ENCODE measurements at regions not wholly inside any gene's neighbourhood (a gene's known extent, or its start where the extent isn't known, plus 50 kb on each side); places are given as distances from the start of the nearest gene placed in this dataset.

GRCh38 chr3:144923046-144923775 is 951.6 kb downstream of the DIPK2A start:
- TF ChIP-seq POLR2A (IDR thresholded peaks at IDR 0.05) (no peak), CTCF (IDR thresholded peaks at IDR 0.05) (no peak)
- H3K4me3 ChIP-seq (ENCODE audit: low read depth, poor library complexity, severe bottlenecking), result no peak overlapping the region
- WGBS, 2 donors, result 9 to 22% methylated on average over 3 of the region's 3 CpGs
- intact Hi-C loops (cut with DNase I; ENCODE audit: low total_unique reads), result no loop called here
- no peak for DNase-seq (ENCODE audit: low spot score in 2 of 2)

DNA sequence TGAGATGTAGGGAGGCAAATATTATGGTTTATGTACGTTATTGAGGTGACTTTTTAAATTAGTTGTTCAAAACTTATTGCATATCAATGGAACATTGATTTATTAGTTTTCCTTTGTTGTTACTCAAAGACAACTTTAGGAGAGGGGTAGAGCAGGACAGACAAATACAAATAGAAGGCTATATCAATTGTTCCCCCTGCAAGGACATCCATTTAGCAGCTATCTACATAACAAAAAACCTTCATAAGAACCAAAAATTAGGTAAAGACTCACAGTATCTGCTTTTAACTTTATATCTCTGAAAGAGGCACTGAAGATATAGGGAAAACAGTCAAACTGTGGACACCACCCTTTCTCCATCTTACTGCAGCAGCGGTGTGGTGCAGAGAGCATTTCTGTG is 958.8 kb downstream of the DIPK2A start:
- TF ChIP-seq CTCF (IDR thresholded peaks at IDR 0.05) (no peak), POLR2A (IDR thresholded peaks at IDR 0.05) (no peak)
- 87 to 94% methylated on average over 2 of the region's 2 CpGs for WGBS, 2 donors
- intact Hi-C loops (cut with DNase I; ENCODE audit: low total_unique reads), result no loop called here
- H3K4me3 ChIP-seq (ENCODE audit: low read depth, poor library complexity, severe bottlenecking), result no peak overlapping the region
- no peak for DNase-seq (ENCODE audit: low spot score in 2 of 2)

- intact Hi-C loops (cut with DNase I; ENCODE audit: low total_unique reads), result no loop called here
- no peak overlapping the region for H3K4me3 ChIP-seq (ENCODE audit: low read depth, poor library complexity, severe bottlenecking)
- TF ChIP-seq POLR2A (IDR thresholded peaks at IDR 0.05), result no peak
- no peak for TF ChIP-seq CTCF (IDR thresholded peaks at IDR 0.05)
- DNase-seq (ENCODE audit: low spot score in 2 of 2), result no peak
- WGBS, 2 donors, result 92 to 93% methylated on average over 1 of the region's 1 CpG
Measured at GRCh38 chr3:144931590-144931989, 960.0 kb downstream of the DIPK2A start.

DNA sequence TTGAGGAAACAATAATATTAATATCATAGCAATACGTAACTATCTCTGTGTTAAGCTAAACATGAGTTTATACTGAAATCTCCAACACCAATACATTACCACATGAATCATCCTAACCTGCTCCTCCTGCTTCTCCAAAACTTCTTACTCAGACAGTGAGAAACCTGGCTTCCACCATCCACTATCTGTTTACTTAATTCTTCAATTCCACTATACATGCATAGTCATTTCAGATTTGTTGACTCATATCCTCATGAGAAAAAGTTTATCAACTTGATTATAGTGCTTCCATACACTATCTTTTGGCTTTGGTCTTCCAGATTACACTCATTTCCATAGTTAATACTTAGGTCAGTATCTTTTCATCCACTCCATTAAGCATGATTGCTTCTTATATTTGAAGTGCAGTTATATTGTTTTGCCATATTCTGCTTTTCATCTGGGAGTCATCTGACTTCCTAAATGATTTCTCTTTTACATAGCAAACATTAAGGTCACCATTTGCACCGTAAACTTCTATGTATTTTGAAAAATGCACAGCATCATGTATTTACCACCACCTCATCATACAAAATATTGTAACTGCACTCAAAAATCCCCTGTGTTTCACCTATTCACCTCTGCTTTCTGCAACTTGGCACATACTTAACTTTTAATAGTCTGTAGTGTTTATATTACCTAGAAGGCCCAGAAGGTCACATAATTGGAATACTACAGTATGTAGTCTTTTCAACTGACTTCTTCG is 970.6 kb downstream of the DIPK2A start:
- no peak overlapping the region for H3K4me3 ChIP-seq (ENCODE audit: low read depth, poor library complexity, severe bottlenecking)
- TF ChIP-seq POLR2A (IDR thresholded peaks at IDR 0.05) (no peak), CTCF (IDR thresholded peaks at IDR 0.05) (no peak)
- 63 to 78% methylated on average over 3 of the region's 3 CpGs for WGBS, 2 donors
- DNase-seq (ENCODE audit: low spot score in 2 of 2), result no peak
- intact Hi-C loops (cut with DNase I; ENCODE audit: low total_unique reads), result no loop called here

GRCh38 chr3:144942838-144943197 is 971.2 kb downstream of the DIPK2A start:
- no peak overlapping the region for H3K4me3 ChIP-seq (ENCODE audit: low read depth, poor library complexity, severe bottlenecking)
- TF ChIP-seq CTCF (IDR thresholded peaks at IDR 0.05), result no peak
- no peak for TF ChIP-seq POLR2A (IDR thresholded peaks at IDR 0.05)
- WGBS, 2 donors, result 91 to 92% methylated on average over 3 of the region's 3 CpGs
- no peak for DNase-seq (ENCODE audit: low spot score in 2 of 2)
- intact Hi-C loops (cut with DNase I; ENCODE audit: low total_unique reads), result no loop called here

Measured in lower leg skin (tissue), 4 donors.